Esophagus muscularis mucosa (tissue), 4 donors: ENCODE measurements at regions not wholly inside any gene's neighbourhood (a gene's known extent, or its start where the extent isn't known, plus 50 kb on each side); places are given as distances from the start of the nearest gene placed in this dataset.

Experiments used
- DNase-seq: peaks from one replicate; pipeline ENCODE4 v3.0.0-alpha.2; 2017; ENCODE audit errors: extremely low spot score
- H3K27ac ChIP-seq, 4 donors: fragments of 200-600 bp; sonication (generic); replicated peaks in 1 of 4; 1 replicate in 3 of 4; 2 replicates in 1 of 4; pipeline ENCODE4 v1.5.1; 2016 to 2019; ENCODE audit warnings: mild to moderate bottlenecking in 1 of 4
- H3K27me3 ChIP-seq, 4 donors: fragments of 200-600 bp; sonication (generic); one replicate each; pipeline versions ENCODE4 v1.5.1 to v1.6.0; 2016 to 2019
- H3K36me3 ChIP-seq, 4 donors: fragments of 200-600 bp; sonication (generic); one replicate each; pipeline ENCODE4 v1.5.1; 2016 to 2019
- H3K4me1 ChIP-seq, 4 donors: fragments of 200-600 bp; sonication (generic); one replicate each; pipeline ENCODE4 v1.5.1; 2016 to 2019
- H3K4me3 ChIP-seq, 4 donors: fragments of 200-600 bp; sonication (generic); 1 replicate in 2 of 4; 2 replicates in 2 of 4; pipeline ENCODE4 v1.5.1; 2016 to 2019; ENCODE audit warnings: mild to moderate bottlenecking in 4 of 4, moderate library complexity in 1 of 4
- H3K9me3 ChIP-seq, 4 donors: fragments of 200-600 bp; sonication (generic); 1 replicate in 3 of 4; 2 replicates in 1 of 4; pipeline ENCODE4 v1.5.1; 2016 to 2019
- CTCF ChIP-seq, 3 experiments: fragments of 200-600 bp in 2 of 3; fragments of 450-650 bp in 1 of 3; sonication (generic) in 2 of 3; IDR thresholded peaks; one replicate each; pipeline ENCODE4 v1.5.1; 2017 to 2019; ENCODE audit warnings: antibody characterized with exemption in 3 of 3, mild to moderate bottlenecking in 2 of 3, moderate library complexity in 1 of 3
- EP300 ChIP-seq: sonication (generic); formaldehyde crosslinking; IDR thresholded peaks from one replicate; pipeline ENCODE4 v1.6.1; 2017; ENCODE audit warnings: antibody characterized with exemption
- POLR2A ChIP-seq: fragments of 450-650 bp; IDR thresholded peaks from one replicate; pipeline ENCODE4 v1.6.1; 2017; ENCODE audit warnings: antibody characterized with exemption, moderate library complexity, mild to moderate bottlenecking, low read depth
- POLR2AphosphoS5 ChIP-seq, 2 donors: sonication (generic); formaldehyde crosslinking; IDR thresholded peaks; one replicate each; pipeline ENCODE4 v1.6.1; 2017; ENCODE audit warnings: antibody characterized with exemption in 2 of 2
- WGBS: methylation state at CpG from one replicate; pipeline ENCODE4 v1.1.5; 2018; 5-methylcytosine and 5-hydroxymethylcytosine counted together
- intact Hi-C: fragments of 100-400 bp; cut with DNase I; formaldehyde crosslinking; loops from one replicate; pipeline ENCODE4 v1.15.1; 2023

- Histone ChIP-seq H3K9me3 (no peaks in the 10 kb centered on the region), H3K4me3 (no peak overlapping the region), H3K27ac (no peak overlapping the region), H3K36me3 (no peaks in the 10 kb centered on the region), H3K27me3 (no peaks in the 10 kb centered on the region), H3K4me1 (peaks cover 0 to 13% (median 0%) of the 10 kb centered on the region in 4 donors)
- TF ChIP-seq POLR2A (no peak), POLR2AphosphoS5 (IDR thresholded peaks at IDR 0.05) (no peak), EP300 (no peak), CTCF (IDR thresholded peaks at IDR 0.05) (no peak)
- DNase-seq = no peak
- intact Hi-C loops = no loop called here
- 85% methylated on average over 2 of the region's 2 CpGs for WGBS
Measured at GRCh38 chr4:175905925-175906324, 93.9 kb upstream of the GPM6A start.

GRCh38 chr4:175906384-175906783, 94.3 kb upstream of the GPM6A start:
- Histone ChIP-seq H3K4me3 (no peak overlapping the region), H3K36me3 (no peaks in the 10 kb centered on the region), H3K27me3 (no peaks in the 10 kb centered on the region), H3K27ac (no peak overlapping the region), H3K9me3 (no peaks in the 10 kb centered on the region), H3K4me1 (peaks cover 0 to 13% (median 0%) of the 10 kb centered on the region in 4 donors)
- WGBS = 77% methylated on average over 5 of the region's 5 CpGs
- no peak for TF ChIP-seq EP300
- no peak for TF ChIP-seq POLR2A
- no peak for TF ChIP-seq CTCF (IDR thresholded peaks at IDR 0.05)
- TF ChIP-seq POLR2AphosphoS5 (IDR thresholded peaks at IDR 0.05) = no peak
- intact Hi-C loops = no loop called here
- DNase-seq = no peak

- 81% methylated on average over 4 of the region's 4 CpGs for WGBS
- Histone ChIP-seq H3K4me1 (peaks cover 0 to 13% (median 0%) of the 10 kb centered on the region in 4 donors), H3K36me3 (no peaks in the 10 kb centered on the region), H3K9me3 (no peaks in the 10 kb centered on the region), H3K4me3 (no peak overlapping the region), H3K27ac (no peak overlapping the region), H3K27me3 (no peaks in the 10 kb centered on the region)
- DNase-seq = no peak
- intact Hi-C loops = no loop called here
- TF ChIP-seq CTCF (IDR thresholded peaks at IDR 0.05) = no peak
- TF ChIP-seq POLR2AphosphoS5 (IDR thresholded peaks at IDR 0.05) = no peak
- TF ChIP-seq EP300 = no peak
- TF ChIP-seq POLR2A = no peak
Measured at GRCh38 chr4:175910700-175911099, 98.6 kb upstream of the GPM6A start.

GRCh38 chr4:175916626-175917351, 104.7 kb upstream of the GPM6A start:
- no peaks in the 10 kb centered on the region for H3K27me3 ChIP-seq
- peaks cover 0 to 10% (median 9%) of the 10 kb centered on the region in 4 donors for H3K4me1 ChIP-seq
- H3K36me3 ChIP-seq = no peaks in the 10 kb centered on the region
- H3K4me3 ChIP-seq = no peak overlapping the region
- no peak for DNase-seq
- no peak for TF ChIP-seq EP300
- TF ChIP-seq POLR2A = no peak
- TF ChIP-seq POLR2AphosphoS5 (IDR thresholded peaks at IDR 0.05) = no peak
- TF ChIP-seq CTCF (IDR thresholded peaks at IDR 0.05) = no peak
- WGBS = 67% methylated on average over 6 of the region's 6 CpGs
- no peaks in the 10 kb centered on the region for H3K9me3 ChIP-seq
- intact Hi-C loops = no loop called here
- no peak overlapping the region for H3K27ac ChIP-seq

GRCh38 chr4:175927121-175927520, 115.1 kb upstream of the GPM6A start:
- H3K27me3 ChIP-seq = no peaks in the 10 kb centered on the region
- H3K9me3 ChIP-seq = no peaks in the 10 kb centered on the region
- peak overlapping the region in 1 of 4 donors; percentile 8 for H3K4me3 ChIP-seq
- H3K27ac ChIP-seq = peak overlapping the region; percentile 77 to 82 (median 80)
- no peak for DNase-seq
- intact Hi-C loops = no loop called here
- WGBS = 41% methylated on average over 5 of the region's 5 CpGs
- TF ChIP-seq POLR2A = no peak
- no peak for TF ChIP-seq CTCF (IDR thresholded peaks at IDR 0.05)
- TF ChIP-seq POLR2AphosphoS5 (IDR thresholded peaks at IDR 0.05) = peak in 1 of 2 donors; percentile 58
- no peak for TF ChIP-seq EP300
- no peaks in the 10 kb centered on the region for H3K36me3 ChIP-seq
- H3K4me1 ChIP-seq = peaks cover 0 to 35% (median 25%) of the 10 kb centered on the region in 4 donors
